Hepatocyte (in vitro differentiated cells): ENCODE measurements at regions not wholly inside any gene's neighbourhood (a gene's known extent, or its start where the extent isn't known, plus 50 kb on each side); places are given as distances from the start of the nearest gene placed in this dataset.

Experiments
- DNase-seq: peaks from one replicate; pipeline ENCODE4 v3.0.0-alpha.2; 2016; ENCODE audit warnings: low spot score
- H2AFZ ChIP-seq: fragments of 200-600 bp; sonication (generic); 2 replicates; pipeline ENCODE4 v1.6.0; 2016; ENCODE audit warnings: antibody characterized with exemption, mild to moderate bottlenecking
- H3K27ac ChIP-seq: fragments of 200-600 bp; sonication (generic); 2 replicates; pipeline ENCODE4 v1.5.1; 2016; ENCODE audit warnings: mild to moderate bottlenecking
- H3K27me3 ChIP-seq: fragments of 200-600 bp; sonication (generic); 2 replicates; pipeline ENCODE4 v1.6.1; 2016
- H3K36me3 ChIP-seq: fragments of 200-600 bp; sonication (generic); replicated peaks from 2 replicates; pipeline ENCODE4 v1.5.1; 2016; ENCODE audit warnings: low read depth; ENCODE audit not compliant: insufficient read depth
- H3K4me1 ChIP-seq: fragments of 200-600 bp; sonication (generic); 2 replicates; pipeline ENCODE4 v1.5.1; 2016; ENCODE audit warnings: mild to moderate bottlenecking, moderate library complexity; ENCODE audit not compliant: insufficient read depth
- H3K4me2 ChIP-seq: fragments of 200-600 bp; sonication (generic); 2 replicates; pipeline ENCODE4 v1.6.0; 2016
- H3K4me3 ChIP-seq: fragments of 200-600 bp; sonication (generic); 2 replicates; pipeline ENCODE4 v1.5.1; 2016; ENCODE audit warnings: mild to moderate bottlenecking
- H3K79me2 ChIP-seq: fragments of 200-600 bp; sonication (generic); 2 replicates; pipeline ENCODE4 v1.6.0; 2017; ENCODE audit warnings: mild to moderate bottlenecking
- H3K9me2 ChIP-seq: fragments of 200-600 bp; sonication (generic); replicated peaks from 2 replicates; pipeline ENCODE4 v1.6.0; 2017; ENCODE audit warnings: mild to moderate bottlenecking; ENCODE audit not compliant: insufficient read depth
- H3K9me3 ChIP-seq: fragments of 200-600 bp; sonication (generic); 2 replicates; pipeline ENCODE4 v1.5.1; 2016; ENCODE audit warnings: low read depth, mild to moderate bottlenecking
- H4K20me1 ChIP-seq: fragments of 200-600 bp; sonication (generic); 2 replicates; pipeline ENCODE4 v1.6.0; 2016; ENCODE audit warnings: mild to moderate bottlenecking; ENCODE audit not compliant: insufficient read depth, poor library complexity, severe bottlenecking
- EZH2 ChIP-seq: fragments of 200-600 bp; sonication (generic); IDR thresholded peaks from 2 replicates; pipeline ENCODE4 v1.6.1; 2016; ENCODE audit warnings: antibody characterized with exemption, mild to moderate bottlenecking, borderline replicate concordance
- EZH2phosphoT487 ChIP-seq: fragments of 200-600 bp; sonication (generic); IDR thresholded peaks from one replicate; pipeline ENCODE4 v1.6.1; 2018; ENCODE audit warnings: antibody characterized with exemption, mild to moderate bottlenecking, low read depth, moderate library complexity; ENCODE audit not compliant: unreplicated experiment, severe bottlenecking
- WGBS: methylation state at CpG from one replicate; pipeline ENCODE4 v1.1.6; 2016; ENCODE audit warnings: low lambda C conversion rate; ENCODE audit errors: missing lambda C conversion rate; 5-methylcytosine and 5-hydroxymethylcytosine counted together
- TF ChIP-seq, protein P1 (sequence below): fragments of 200-600 bp; sonication (generic); IDR thresholded peaks from 2 replicates; pipeline ENCODE4 v1.5.1; 2016; ENCODE audit warnings: antibody characterized with exemption, mild to moderate bottlenecking; ENCODE audit not compliant: poor library complexity

GRCh38 chr7:131943646-131944045, 387.2 kb upstream of the PODXL start:
- no peak for DNase-seq
- Histone ChIP-seq H3K79me2 (no peaks in the 10 kb centered on the region), H2AFZ (no peak overlapping the region), H3K27ac (no peak overlapping the region), H4K20me1 (no peaks in the 10 kb centered on the region), H3K4me2 (no peak overlapping the region), H3K4me3 (no peak overlapping the region), H3K4me1 (peaks cover 5% of the 10 kb centered on the region), H3K27me3 (peaks cover 28% of the 10 kb centered on the region), H3K9me2 (no peaks in the 10 kb centered on the region), H3K9me3 (no peaks in the 10 kb centered on the region), H3K36me3 (no peaks in the 10 kb centered on the region)
- 90% methylated on average over 7 of the region's 7 CpGs for WGBS
- no peak for TF ChIP-seq EZH2phosphoT487
- TF ChIP-seq EZH2 = no peak

DNA sequence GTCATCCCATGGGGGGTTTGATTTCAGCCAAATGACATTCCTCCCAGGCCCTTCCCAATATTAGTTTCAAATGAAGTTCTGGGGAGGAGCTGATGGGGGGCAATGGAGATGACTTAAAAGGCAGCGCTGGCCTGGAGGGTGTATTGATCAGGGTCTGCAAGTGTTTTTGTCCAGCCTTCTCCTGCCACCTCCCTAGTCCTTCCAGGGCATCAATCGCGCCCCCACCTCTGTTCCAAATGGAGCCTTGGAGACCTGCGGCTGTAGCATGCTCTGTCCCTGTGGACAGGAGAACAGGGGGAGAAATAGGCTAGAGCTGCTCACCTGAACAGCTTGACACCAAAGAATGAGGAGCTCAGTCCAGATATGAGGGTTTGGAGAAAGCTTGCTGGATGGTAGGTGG, 386.8 kb upstream of the PODXL start:
- Histone ChIP-seq H3K79me2 (no peaks in the 10 kb centered on the region), H3K27ac (no peak overlapping the region), H4K20me1 (no peaks in the 10 kb centered on the region), H3K36me3 (no peaks in the 10 kb centered on the region), H2AFZ (no peak overlapping the region), H3K27me3 (peaks cover 28% of the 10 kb centered on the region), H3K9me3 (no peaks in the 10 kb centered on the region), H3K4me3 (no peak overlapping the region), H3K4me1 (peaks cover 3% of the 10 kb centered on the region), H3K4me2 (no peak overlapping the region), H3K9me2 (no peaks in the 10 kb centered on the region)
- WGBS = 92% methylated on average over 4 of the region's 4 CpGs
- DNase-seq = no peak
- TF ChIP-seq EZH2phosphoT487 (no peak), EZH2 (no peak)
- TF ChIP-seq, protein P1, sequence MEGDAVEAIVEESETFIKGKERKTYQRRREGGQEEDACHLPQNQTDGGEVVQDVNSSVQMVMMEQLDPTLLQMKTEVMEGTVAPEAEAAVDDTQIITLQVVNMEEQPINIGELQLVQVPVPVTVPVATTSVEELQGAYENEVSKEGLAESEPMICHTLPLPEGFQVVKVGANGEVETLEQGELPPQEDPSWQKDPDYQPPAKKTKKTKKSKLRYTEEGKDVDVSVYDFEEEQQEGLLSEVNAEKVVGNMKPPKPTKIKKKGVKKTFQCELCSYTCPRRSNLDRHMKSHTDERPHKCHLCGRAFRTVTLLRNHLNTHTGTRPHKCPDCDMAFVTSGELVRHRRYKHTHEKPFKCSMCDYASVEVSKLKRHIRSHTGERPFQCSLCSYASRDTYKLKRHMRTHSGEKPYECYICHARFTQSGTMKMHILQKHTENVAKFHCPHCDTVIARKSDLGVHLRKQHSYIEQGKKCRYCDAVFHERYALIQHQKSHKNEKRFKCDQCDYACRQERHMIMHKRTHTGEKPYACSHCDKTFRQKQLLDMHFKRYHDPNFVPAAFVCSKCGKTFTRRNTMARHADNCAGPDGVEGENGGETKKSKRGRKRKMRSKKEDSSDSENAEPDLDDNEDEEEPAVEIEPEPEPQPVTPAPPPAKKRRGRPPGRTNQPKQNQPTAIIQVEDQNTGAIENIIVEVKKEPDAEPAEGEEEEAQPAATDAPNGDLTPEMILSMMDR = no peak

DNA sequence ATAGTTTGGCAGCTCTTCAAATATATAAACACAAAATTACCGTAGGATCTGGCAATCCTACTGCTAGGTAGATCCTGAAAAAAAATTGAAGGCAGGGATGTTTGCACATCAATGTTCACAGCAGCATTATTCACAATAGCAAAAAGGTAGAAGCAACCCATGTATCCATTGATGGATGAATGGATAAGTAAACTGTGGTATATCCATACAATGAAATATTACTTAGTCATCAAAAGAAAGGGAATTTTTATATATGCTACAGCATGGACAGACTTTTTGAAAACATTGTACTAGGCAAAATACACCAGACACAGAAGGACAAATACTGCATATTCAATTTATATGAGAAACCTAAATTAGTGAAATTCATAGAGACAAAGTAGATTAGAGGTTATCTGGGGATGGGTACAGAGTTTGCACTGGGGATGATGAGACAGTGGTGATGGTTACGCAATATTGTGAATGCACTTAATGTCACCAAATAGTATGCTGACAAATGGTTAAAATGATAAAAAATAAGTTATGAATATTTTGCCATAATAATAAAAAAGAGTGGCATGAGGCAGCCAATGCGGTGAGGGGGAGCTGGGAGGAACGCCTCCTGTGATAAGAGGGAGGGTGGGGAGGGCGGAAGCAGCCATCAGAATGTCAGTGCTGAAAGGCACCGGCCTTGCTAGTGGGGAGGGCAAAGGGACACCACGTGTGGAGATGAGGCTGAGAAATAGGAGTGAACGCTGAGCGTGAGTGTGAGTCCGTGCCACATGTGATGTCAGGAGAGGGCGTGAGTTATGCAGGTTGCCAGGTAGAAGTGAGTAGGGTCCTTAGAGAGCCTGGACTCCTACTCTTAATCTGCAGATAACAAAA, 386.1 kb upstream of the PODXL start:
- WGBS = 91% methylated on average over 11 of the region's 11 CpGs
- Histone ChIP-seq H3K4me1 (no peaks in the 10 kb centered on the region), H3K36me3 (no peaks in the 10 kb centered on the region), H2AFZ (no peak overlapping the region), H3K79me2 (no peaks in the 10 kb centered on the region), H3K9me3 (no peaks in the 10 kb centered on the region), H3K4me2 (no peak overlapping the region), H3K4me3 (no peak overlapping the region), H3K27me3 (peaks cover 28% of the 10 kb centered on the region), H3K9me2 (no peaks in the 10 kb centered on the region), H4K20me1 (no peaks in the 10 kb centered on the region), H3K27ac (no peak overlapping the region)
- TF ChIP-seq, protein P1 = no peak
- TF ChIP-seq EZH2 (no peak), EZH2phosphoT487 (no peak)
- DNase-seq = no peak

DNA sequence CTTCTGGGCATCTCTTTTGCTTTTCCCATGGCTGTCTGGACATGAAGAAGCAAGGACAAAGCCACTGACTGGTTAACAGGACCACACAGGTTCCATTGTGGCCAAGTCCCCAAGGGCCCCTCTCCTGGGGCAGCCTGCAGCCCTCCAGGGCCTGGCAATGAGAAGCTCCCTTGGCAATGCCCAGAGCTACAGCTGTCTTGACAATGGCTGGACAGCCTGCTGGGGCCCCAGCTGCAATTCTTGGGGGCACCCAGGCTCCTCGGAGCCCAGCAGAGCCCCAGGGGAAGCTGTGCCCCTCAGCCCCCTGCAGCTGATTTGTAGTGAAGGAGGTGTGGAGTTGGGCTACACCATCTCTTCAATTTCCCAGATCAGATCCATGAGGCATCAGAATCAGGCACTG, 384.9 kb upstream of the PODXL start:
- H3K27me3 ChIP-seq = peaks cover 26% of the 10 kb centered on the region
- no peaks in the 10 kb centered on the region for H4K20me1 ChIP-seq
- H3K79me2 ChIP-seq = no peaks in the 10 kb centered on the region
- H3K4me3 ChIP-seq = no peak overlapping the region
- no peaks in the 10 kb centered on the region for H3K36me3 ChIP-seq
- DNase-seq = no peak
- H3K9me2 ChIP-seq = no peaks in the 10 kb centered on the region
- H3K4me2 ChIP-seq = no peak overlapping the region
- WGBS = 88% methylated on average over 1 of the region's 1 CpG
- no peak overlapping the region for H3K27ac ChIP-seq
- no peaks in the 10 kb centered on the region for H3K9me3 ChIP-seq
- H3K4me1 ChIP-seq = no peaks in the 10 kb centered on the region
- no peak overlapping the region for H2AFZ ChIP-seq
- TF ChIP-seq EZH2phosphoT487 = no peak
- TF ChIP-seq, protein P1 = no peak
- TF ChIP-seq EZH2 = no peak
